ENCODE measurements at regions not wholly inside any gene's neighbourhood (a gene's known extent, or its start where the extent isn't known, plus 50 kb on each side); places are given as distances from the start of the nearest gene placed in this dataset.

DNA sequence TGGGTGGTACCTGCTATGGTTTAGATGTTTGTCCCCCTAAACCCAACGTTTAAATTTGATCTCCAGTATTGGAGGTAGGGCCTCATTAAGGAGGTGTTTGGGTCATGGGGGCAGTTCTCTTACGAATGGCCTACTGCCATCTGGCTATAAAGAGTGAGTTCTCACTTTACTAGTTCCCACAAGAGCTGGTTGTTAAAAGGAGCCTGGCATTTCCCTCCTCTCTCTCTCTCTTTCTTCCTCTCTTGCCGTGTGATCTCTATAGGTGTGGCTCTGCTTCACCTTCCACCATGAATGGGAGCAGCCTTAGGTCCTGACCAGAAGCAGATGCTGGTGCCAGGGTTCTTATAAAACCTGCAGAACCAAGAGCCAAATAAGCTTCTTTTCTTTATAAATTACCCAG, 193.2 kb upstream of the CDH6 start:
- TF ChIP-seq, protein P1, sequence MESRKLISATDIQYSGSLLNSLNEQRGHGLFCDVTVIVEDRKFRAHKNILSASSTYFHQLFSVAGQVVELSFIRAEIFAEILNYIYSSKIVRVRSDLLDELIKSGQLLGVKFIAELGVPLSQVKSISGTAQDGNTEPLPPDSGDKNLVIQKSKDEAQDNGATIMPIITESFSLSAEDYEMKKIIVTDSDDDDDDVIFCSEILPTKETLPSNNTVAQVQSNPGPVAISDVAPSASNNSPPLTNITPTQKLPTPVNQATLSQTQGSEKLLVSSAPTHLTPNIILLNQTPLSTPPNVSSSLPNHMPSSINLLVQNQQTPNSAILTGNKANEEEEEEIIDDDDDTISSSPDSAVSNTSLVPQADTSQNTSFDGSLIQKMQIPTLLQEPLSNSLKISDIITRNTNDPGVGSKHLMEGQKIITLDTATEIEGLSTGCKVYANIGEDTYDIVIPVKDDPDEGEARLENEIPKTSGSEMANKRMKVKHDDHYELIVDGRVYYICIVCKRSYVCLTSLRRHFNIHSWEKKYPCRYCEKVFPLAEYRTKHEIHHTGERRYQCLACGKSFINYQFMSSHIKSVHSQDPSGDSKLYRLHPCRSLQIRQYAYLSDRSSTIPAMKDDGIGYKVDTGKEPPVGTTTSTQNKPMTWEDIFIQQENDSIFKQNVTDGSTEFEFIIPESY (IDR thresholded peaks at IDR 0.05; ENCODE audit: borderline replicate concordance, low read depth), result no peak
- TF ChIP-seq CHD2 (IDR thresholded peaks at IDR 0.05; ENCODE audit: low read length, partially characterized antibody) (no peak), GABPA (IDR thresholded peaks at IDR 0.05; ENCODE audit: low read depth) (no peak), POLR2AphosphoS5 (IDR thresholded peaks at IDR 0.05; ENCODE audit: low read depth, low read length) (no peak), JUND (IDR thresholded peaks at IDR 0.05) (no peak), TCF12 (IDR thresholded peaks at IDR 0.05) (no peak), GATA2 (CRISPR knock-in tag; IDR thresholded peaks at IDR 0.05) (no peak), EP300 (IDR thresholded peaks at IDR 0.05; ENCODE audit: borderline replicate concordance in 1 of 2, low read depth in 1 of 2, low read length in 1 of 2) (no peak), ELF1 (IDR thresholded peaks at IDR 0.05) (no peak), RFX5 (IDR thresholded peaks at IDR 0.05; ENCODE audit: low read length) (no peak)
- TF ChIP-seq, protein P2, sequence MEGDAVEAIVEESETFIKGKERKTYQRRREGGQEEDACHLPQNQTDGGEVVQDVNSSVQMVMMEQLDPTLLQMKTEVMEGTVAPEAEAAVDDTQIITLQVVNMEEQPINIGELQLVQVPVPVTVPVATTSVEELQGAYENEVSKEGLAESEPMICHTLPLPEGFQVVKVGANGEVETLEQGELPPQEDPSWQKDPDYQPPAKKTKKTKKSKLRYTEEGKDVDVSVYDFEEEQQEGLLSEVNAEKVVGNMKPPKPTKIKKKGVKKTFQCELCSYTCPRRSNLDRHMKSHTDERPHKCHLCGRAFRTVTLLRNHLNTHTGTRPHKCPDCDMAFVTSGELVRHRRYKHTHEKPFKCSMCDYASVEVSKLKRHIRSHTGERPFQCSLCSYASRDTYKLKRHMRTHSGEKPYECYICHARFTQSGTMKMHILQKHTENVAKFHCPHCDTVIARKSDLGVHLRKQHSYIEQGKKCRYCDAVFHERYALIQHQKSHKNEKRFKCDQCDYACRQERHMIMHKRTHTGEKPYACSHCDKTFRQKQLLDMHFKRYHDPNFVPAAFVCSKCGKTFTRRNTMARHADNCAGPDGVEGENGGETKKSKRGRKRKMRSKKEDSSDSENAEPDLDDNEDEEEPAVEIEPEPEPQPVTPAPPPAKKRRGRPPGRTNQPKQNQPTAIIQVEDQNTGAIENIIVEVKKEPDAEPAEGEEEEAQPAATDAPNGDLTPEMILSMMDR (IDR thresholded peaks at IDR 0.05), result no peak
- TF ChIP-seq, protein P3, sequence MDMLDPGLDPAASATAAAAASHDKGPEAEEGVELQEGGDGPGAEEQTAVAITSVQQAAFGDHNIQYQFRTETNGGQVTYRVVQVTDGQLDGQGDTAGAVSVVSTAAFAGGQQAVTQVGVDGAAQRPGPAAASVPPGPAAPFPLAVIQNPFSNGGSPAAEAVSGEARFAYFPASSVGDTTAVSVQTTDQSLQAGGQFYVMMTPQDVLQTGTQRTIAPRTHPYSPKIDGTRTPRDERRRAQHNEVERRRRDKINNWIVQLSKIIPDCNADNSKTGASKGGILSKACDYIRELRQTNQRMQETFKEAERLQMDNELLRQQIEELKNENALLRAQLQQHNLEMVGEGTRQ (IDR thresholded peaks at IDR 0.05; ENCODE audit: borderline replicate concordance, low read depth, low read length), result no peak

All from SK-N-SH (cell line).